Stromal cell of bone marrow (primary cell): ENCODE measurements at regions not wholly inside any gene's neighbourhood (a gene's known extent, or its start where the extent isn't known, plus 50 kb on each side); places are given as distances from the start of the nearest gene placed in this dataset.

Experiments
- DNase-seq: peaks from one replicate; pipeline ENCODE4 v3.0.0-alpha.2; 2012; ENCODE audit warnings: low read depth

GRCh38 chr6:66421570-66421969 lies 714.5 kb upstream of the EYS start:
- DNase-seq, result no peak

DNA sequence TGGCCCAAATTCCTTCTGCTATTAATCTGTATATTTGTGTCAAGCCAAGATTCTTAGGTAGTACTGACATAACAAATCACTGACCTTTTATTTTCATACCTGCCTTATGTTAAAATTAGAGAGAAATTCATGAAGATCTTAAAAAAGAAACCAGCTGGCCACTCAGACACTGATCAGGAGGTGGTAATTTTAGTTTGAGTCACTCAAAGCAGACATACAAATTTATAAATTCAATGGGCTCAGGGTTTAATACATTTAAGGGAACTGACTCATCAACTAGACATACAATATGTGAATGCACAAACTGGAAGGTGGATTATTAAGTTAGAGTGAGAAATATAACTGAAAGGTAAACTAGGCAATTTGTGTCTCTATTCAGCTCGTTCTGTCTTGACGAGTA lies 711.9 kb upstream of the EYS start:
- no peak for DNase-seq

DNA sequence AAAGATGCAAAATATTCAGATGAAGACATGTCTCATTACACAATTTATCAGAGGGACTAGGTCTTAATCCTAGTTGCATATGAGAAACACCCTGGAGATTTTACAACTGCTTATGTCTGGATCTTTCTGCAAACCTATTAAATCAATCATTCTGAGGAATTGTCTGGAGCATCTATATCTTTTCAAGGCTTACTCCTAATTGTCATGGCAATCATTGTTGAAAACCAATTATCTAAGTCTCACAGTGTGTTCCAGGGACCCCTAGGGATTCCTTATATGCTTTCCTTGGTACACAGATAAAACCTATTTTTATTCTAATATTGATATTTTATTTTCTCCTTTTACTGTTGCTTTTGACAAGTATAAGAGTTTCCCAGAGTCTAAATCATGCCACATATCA lies 696.9 kb upstream of the EYS start:
- no peak for DNase-seq

DNA sequence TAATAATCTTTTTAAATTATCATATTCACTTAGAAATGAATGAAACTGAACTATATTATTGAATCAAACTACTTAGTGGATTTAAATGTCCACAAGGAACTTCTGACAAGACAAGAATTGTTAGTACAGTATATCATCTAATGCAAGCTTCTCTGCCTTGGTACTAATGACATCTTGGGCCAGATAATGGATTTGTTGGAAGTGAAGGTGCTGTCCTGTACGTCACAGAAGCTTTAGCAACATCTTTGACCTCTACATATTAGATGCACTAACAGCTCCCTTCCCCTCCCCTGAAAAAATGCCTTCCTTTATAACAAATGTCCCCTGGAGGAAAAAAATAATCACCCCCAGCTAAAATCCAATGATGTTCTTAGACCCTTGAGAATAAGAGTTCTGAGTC lies 695.8 kb upstream of the EYS start:
- DNase-seq, result no peak

DNA sequence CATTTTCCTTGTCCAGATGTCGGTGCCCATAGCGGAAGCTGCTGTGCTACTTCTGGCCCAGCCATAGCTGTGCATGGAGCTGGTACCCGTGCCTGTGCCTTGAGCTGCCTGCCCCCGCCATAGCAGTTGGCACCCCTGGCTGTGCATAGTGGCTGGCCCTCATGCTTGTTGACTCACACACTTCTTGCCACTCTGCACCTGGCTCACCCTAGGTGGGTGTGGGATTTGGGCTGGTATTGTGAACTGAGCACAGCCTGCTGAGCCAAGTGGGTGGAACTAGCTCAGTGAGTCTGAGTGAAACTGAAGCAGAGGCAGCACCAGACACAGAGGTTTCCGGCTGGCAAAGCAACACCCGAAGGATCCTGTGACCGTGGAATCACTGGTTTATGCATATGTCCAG lies 689.5 kb upstream of the EYS start:
- no peak for DNase-seq

GRCh38 chr6:66396145-66396544 lies 689.1 kb upstream of the EYS start:
- no peak for DNase-seq

- no peak for DNase-seq
These were observed 683.4 kb upstream of the EYS start for GRCh38 chr6:66390393-66390792.

DNA sequence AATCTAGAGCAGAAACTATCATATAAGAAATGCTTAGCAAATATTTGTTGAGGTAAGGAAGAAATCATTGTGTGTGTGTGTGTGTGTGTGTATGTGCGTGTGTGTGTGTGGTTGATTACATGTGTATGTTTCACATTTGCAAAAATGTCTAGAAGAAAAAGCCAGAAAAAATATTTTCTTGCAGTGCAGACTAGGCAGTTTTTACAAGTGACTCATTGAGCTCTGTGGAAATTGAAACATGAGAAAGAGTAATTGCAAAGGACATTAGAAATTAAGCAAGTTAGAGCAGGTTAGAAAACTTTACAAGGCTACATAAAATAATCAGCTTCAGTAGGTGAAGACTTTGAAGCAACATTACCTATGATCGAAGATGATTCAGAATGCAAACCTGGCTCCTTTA lies 669.0 kb upstream of the EYS start:
- DNase-seq, result no peak

DNA sequence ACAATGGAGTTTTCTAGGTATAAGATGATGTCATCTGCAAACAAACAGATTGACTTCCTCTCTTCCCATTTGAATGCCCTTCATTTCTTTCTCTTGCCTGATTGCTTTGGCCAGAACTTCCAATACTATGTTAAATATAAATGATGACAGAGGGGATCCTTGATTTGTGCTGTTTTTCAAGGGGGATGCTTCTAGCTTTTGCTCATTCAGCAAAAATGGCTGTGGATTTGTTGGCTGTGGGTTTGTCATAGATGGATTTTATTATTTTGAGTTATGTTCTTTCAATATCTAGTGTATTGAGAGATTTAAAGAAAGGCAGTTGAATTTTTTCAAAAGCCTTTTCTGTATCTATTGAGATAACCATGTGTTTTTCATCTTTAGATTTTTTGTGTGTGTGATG lies 662.4 kb upstream of the EYS start:
- DNase-seq, result no peak

- no peak for DNase-seq
These were observed 655.9 kb upstream of the EYS start for GRCh38 chr6:66362888-66363287.

GRCh38 chr6:66361886-66362285 lies 654.9 kb upstream of the EYS start:
- no peak for DNase-seq

DNA sequence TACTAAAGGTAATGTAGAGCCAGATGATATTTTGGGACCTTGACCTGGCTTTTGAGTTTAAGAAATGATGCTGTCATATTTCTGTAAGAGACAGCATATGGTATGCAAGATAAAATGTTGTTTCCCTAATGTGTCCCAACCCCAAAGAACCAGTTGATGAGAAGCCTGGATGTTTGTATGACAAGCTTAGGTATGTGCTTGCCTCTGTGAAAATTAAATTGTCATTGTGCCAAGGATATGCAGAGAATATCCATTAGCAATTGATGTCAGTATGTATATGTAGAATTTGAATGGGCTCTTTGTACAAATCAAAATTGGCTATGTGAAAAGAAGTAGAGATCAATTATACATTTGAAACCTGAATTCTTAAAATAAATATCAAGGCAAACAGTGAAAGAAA lies 650.8 kb upstream of the EYS start:
- DNase-seq, result no peak

DNA sequence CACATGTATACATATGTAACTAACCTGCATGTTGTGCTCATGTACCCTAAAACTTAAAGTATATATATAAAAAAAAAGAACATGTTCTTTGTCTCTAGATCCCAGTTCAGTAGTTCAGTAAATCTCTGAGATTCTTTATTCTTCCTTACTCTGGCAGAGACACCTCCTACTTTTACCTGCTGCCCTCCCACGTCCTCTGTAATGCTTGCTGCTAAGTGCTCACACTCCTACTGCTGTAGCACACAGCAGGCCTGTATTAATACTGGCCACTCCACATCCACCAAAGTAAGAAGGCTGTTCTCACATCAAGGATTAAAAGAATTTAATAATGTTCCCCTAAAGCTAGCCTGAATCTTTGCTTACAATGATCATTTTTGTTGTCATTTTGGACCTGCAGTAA lies 648.4 kb upstream of the EYS start:
- DNase-seq, result no peak

DNA sequence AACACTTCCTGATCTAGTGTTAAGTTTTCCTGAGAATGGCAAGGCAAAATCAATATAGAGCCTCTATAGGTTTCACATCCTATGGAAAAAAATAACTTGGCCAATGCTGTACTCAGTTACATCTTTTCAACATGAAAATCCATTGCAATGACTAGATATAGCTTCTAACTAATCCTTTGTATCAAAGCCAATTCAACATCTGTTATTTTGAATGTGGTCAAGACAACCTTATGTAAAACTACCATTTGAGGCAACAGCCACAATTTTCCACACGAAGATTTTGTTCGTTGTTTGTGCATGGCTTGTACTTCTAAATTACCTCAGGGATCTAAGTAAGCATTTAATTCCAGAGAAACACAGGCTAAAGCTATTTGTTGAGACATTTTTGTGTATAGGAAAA lies 637.8 kb upstream of the EYS start:
- no peak for DNase-seq

DNA sequence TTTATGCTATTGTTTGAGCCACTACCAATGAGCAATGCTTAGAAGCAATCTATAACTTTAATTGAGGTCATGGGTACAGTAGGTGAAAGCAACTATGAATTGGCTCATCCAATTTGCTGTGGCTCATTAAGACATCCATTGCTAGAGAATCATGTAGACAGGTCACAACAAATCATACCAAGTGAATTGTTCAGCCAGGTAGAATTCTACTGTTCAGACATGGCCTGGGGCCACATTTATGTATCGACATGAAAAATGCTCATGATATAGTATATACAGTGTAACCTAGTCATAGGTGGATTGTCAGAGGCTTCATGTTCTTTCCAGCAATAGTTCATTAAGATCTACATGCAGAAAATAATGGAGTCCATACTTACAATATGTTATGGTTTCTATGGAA lies 633.7 kb upstream of the EYS start:
- DNase-seq, result no peak

DNA sequence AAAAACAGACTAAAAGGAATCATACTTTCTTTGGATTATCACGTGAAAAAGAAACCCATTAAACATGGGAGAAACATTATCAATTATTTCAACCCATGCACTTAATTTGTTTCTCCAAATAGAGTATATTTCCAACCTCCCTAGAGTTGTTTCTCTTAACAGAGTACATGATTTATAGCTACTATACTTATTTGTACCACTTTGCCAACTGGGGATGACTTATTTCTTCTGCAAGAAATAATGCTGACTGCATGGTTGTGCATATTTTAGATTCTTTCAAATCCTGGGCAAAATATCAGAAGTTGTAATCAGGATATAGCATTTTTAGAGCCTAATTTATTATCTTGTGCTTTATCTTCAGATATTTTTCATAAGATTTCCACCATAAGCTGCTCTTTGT lies 629.1 kb upstream of the EYS start:
- DNase-seq, result no peak

DNA sequence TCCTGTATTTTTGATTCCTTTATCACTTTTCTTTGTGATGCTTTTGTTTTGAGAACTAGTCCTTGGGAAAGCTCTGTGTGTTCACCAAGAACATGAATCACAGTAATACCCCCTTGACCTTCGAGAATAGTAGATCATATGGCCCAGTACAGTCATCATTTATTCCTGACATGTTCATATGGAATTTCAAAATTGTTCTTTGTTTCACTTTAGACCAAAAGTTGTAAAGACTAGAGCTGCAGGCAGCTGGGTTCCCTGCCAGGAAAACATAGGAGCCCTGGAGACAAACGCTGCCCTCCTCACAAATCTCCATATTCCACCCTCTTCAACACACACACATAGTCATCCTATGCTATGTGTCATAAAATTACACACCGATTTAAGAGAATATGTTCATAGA lies 621.2 kb upstream of the EYS start:
- no peak for DNase-seq

- DNase-seq, result no peak
These were observed 619.2 kb upstream of the EYS start for GRCh38 chr6:66326228-66326627.

DNA sequence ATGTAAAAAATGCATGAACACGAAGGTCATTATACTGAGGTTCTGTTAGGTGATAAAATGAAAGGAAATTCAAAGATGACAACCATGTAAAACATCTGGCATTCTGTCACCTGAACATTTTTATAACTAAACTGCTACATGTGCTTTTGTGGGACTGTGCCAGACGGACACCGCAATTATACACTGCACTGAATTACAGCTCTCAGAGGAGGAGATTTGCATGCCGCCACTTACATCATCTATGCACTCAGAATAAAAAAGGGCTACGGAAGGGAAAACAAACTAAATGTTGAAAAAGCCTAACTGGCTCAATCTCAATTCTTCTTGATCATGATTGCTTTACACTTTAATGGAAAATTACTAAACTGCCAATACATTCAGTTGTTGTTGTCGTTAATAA lies 614.0 kb upstream of the EYS start:
- no peak for DNase-seq

DNA sequence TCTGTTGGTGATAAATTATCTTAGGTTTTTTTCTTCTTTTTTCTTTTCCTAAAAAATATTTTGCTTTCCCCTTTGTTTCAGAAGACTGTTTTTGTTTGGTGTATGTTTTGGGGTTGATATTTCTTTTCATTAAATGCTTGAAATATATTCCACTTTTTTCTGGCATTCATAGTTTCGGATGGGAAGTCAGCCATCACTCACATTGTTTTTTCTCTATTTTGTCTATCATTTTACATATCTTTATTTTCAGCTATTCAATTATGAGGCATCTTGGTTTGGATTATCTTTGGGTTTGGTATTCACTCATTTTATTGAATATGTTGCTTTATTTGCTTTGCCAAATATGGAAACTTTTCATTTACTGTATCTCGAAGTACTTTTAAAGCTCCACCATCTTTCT lies 600.5 kb upstream of the EYS start:
- no peak for DNase-seq

DNA sequence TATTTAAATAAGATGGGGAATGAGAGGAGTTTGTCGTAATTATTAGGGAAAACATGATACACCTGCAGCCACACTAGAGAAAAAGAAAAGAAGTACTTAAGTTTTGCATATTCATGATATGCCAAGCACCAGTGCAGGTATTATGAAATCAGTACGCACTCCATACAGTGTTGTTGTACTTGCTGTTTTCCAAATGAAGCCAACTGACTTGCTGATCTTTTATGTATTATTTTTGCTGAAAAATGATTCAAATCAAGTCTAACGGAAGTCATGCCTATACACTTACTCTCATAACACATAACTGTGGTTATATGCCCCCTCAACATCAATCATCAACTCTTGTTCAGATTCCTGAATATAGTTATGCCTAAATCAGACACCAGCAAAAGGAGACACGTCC lies 584.9 kb upstream of the EYS start:
- DNase-seq, result no peak

- no peak for DNase-seq
These were observed 582.9 kb upstream of the EYS start for GRCh38 chr6:66289889-66290288.

DNA sequence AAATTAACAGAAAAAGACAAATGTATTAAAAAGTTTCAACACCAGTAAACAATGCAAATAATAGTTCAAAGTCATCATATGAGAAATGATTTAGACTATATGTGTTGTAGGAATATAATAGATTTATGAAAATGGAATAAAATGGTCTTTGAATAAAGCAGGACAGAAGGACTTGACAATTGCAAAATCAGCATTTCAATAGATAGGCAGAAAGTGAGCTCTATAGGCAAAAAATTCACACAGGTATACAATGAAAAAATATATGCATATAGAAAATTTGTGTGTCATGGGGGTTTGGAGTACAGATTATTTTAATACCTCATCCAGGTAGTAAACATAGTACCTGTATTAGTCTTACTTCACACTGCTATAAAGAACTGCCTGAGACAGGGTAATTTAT lies 571.1 kb upstream of the EYS start:
- no peak for DNase-seq

DNA sequence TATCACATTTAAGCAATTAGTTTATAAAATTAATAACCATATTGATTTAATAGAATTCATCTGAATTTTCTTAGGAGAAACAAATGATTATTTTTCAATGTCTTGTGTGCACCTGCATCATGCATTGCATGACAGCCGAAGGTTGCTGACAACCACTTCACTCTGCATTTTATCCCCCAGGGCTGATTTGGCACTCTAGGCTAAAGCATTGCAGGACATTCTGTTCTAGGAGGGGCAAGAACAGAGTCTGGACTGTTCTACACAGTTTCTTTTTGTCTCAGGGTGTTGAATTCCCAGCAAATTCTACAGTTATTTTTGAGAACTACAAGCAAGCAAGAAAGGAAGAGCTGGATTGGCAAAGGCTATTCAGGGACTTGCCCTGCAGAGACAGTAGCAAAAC lies 570.4 kb upstream of the EYS start:
- no peak for DNase-seq

DNA sequence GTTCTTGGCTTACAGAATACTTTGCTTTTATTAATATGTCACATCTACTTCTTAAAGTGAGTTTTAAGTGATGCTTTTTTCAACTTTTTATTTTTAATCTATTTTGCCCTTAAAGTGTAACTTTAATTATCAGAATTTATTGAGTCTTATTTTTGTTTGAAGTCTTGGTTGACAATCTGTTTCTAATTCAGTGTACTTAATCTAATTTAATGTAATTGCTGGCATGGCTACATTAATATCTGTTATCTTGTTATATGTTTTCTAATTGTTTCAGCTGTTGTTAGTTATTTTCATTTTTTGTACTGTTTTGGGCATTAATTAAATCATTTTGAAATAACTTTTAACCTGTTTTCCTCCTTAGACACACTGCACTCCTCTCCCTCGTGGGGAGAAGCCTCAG lies 558.7 kb upstream of the EYS start:
- DNase-seq, result no peak

DNA sequence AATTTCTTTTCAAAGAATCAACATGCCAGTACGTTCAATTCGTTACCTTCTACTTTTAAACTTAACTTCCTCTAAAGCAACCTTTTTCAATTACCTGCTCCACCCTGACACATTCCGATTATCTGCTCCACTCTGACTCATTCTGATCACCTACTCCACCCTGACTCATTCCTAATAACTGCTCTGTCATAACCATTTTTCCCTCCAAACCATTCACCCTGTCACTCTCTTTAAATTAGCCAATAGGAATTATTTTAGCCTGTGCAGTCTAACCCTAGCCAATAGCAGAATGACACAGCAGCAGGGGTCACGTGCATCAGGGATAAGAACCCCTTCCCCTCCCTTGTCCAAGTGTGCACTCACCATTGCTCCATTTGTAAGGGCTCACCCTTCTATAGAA lies 557.4 kb upstream of the EYS start:
- DNase-seq, result no peak
